ENCODE measurements at regions not wholly inside any gene's neighbourhood (a gene's known extent, or its start where the extent isn't known, plus 50 kb on each side); places are given as distances from the start of the nearest gene placed in this dataset.

DNA sequence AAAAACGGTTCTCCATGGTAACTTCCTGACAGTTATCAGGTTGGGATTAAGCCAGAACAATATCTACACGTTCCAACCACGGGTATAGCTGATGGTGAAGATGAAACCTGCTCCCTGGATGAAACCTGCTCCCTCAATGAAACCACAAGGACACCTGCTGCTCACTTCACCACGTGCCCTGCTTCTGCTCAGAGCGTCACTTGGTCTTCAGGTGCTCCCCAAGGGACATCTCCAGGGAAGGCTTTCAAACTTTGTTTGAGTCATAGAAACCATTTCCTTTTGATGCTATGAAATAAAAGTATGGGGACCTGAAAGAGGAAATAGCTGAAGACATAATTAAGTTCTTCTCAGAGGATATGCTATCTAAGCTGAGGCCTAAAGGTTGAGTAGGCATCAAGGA lies 242.4 kb downstream of the MED10 start:
- TF ChIP-seq, protein P1, sequence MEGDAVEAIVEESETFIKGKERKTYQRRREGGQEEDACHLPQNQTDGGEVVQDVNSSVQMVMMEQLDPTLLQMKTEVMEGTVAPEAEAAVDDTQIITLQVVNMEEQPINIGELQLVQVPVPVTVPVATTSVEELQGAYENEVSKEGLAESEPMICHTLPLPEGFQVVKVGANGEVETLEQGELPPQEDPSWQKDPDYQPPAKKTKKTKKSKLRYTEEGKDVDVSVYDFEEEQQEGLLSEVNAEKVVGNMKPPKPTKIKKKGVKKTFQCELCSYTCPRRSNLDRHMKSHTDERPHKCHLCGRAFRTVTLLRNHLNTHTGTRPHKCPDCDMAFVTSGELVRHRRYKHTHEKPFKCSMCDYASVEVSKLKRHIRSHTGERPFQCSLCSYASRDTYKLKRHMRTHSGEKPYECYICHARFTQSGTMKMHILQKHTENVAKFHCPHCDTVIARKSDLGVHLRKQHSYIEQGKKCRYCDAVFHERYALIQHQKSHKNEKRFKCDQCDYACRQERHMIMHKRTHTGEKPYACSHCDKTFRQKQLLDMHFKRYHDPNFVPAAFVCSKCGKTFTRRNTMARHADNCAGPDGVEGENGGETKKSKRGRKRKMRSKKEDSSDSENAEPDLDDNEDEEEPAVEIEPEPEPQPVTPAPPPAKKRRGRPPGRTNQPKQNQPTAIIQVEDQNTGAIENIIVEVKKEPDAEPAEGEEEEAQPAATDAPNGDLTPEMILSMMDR (IDR thresholded peaks at IDR 0.05) = no peak
- no peak for TF ChIP-seq POLR2A (IDR thresholded peaks at IDR 0.05)

Data from heart left ventricle (tissue), 13 donors.